ENCODE measurements at regions not wholly inside any gene's neighbourhood (a gene's known extent, or its start where the extent isn't known, plus 50 kb on each side); places are given as distances from the start of the nearest gene placed in this dataset.
A peak's percentile ranks its signal among the peaks of the same experiment; 100 is the strongest.

- Mint-ChIP-seq H3K27ac (no peak overlapping the region), H3K4me1 (ENCODE audit: unreplicated experiment) (no peaks in the 10 kb centered on the region), H3K4me3 (no peak overlapping the region), H3K9me3 (no peaks in the 10 kb centered on the region), H3K36me3 (no peaks in the 10 kb centered on the region), H3K27me3 (no peaks in the 10 kb centered on the region)
- DNase-seq (ENCODE audit: extremely low spot score, unreplicated experiment) = no peak
- no peak for TF ChIP-seq CTCF (conservative IDR thresholded peaks at IDR 0.05)
Observed at GRCh38 chr11:37689951-37690350, 1091.9 kb upstream of the RAG2 start.

DNA sequence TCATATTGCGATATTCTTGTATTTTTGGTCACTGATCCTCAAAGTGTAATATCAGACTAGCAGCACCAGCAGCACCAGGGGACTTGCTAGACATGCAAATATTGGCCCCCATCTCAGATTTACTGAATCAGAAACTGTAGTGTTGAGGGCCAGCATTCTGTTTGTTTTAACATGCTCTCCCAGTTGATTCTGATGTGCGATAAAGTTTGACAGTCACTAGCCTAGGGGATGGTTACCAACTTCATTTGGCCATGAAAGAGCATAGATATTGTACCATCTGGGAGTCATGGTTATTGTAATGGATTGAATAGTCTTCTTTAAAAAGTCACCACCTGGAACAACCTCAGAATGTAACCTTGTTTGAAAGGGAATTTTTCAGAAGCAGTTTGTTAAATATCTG, 1090.4 kb upstream of the RAG2 start:
- Mint-ChIP-seq H3K36me3 (no peaks in the 10 kb centered on the region), H3K4me1 (ENCODE audit: unreplicated experiment) (no peaks in the 10 kb centered on the region), H3K27ac (no peak overlapping the region), H3K9me3 (no peaks in the 10 kb centered on the region), H3K27me3 (no peaks in the 10 kb centered on the region), H3K4me3 (no peak overlapping the region)
- DNase-seq (ENCODE audit: extremely low spot score, unreplicated experiment) = no peak
- TF ChIP-seq CTCF (conservative IDR thresholded peaks at IDR 0.05) = no peak

DNA sequence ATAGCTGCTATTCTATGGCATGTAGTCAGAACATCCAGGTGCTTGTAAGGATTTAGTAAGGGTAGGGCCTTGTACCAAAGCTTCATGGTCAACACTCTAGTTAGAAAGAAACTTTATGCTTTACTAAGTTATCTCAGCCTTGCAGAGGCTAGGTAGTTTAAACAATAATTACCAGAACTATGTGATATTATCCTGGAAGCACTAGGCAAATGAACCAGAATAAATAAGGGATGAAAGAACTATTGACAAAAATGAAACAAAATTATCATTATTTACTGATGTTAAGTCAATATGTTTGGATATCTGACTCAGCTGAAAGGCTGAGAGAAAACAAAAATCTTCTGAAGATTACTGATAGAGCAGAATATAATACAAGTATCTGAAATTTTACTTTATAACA, 1089.1 kb upstream of the RAG2 start:
- Mint-ChIP-seq H3K4me3 (no peak overlapping the region), H3K27me3 (no peaks in the 10 kb centered on the region), H3K36me3 (no peaks in the 10 kb centered on the region), H3K27ac (no peak overlapping the region), H3K9me3 (no peaks in the 10 kb centered on the region), H3K4me1 (ENCODE audit: unreplicated experiment) (no peaks in the 10 kb centered on the region)
- no peak for DNase-seq (ENCODE audit: extremely low spot score, unreplicated experiment)
- no peak for TF ChIP-seq CTCF (conservative IDR thresholded peaks at IDR 0.05)

DNA sequence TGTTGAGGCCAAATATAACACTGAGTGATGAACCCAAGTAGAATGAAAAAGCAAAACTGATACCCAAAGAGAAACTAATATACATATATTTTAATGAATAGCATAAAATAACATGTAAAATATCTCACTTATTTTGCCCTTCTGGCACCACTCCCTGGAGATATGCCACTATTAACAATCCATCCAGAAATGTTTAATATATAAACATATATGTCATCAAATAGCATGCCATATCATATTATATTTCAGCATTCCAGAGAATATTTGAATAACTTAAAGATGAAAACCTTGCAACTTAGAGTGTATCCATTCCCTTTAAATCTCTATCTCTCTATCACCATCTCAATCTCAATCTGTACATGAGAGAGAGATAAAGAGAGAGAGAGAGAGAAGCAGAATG, 1073.3 kb upstream of the RAG2 start:
- TF ChIP-seq CTCF (conservative IDR thresholded peaks at IDR 0.05) = no peak
- no peaks in the 10 kb centered on the region for H3K4me1 Mint-ChIP-seq (ENCODE audit: unreplicated experiment)
- H3K36me3 Mint-ChIP-seq = no peaks in the 10 kb centered on the region
- H3K4me3 Mint-ChIP-seq = no peak overlapping the region
- H3K27ac Mint-ChIP-seq = no peak overlapping the region
- H3K27me3 Mint-ChIP-seq = no peaks in the 10 kb centered on the region
- no peaks in the 10 kb centered on the region for H3K9me3 Mint-ChIP-seq
- DNase-seq (ENCODE audit: extremely low spot score, unreplicated experiment) = no peak

DNA sequence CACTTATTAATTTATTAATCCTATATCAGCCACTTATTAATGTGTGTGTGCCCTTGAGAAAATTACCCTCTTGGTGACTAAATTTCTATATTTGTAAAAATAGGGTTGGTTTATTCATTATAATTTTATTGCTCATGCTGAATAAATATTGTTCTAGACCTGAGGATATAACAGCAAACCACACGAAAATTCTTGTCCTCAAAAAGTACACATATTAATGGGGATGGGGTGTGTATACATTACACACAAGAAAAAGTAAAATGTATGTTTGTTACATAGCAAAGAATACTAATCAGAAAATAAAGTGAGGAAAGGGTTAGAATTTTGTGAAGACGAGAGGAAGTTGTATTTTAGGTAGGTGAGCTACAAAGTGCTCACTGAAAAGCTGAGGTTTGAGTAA, 1068.9 kb upstream of the RAG2 start:
- no peak for TF ChIP-seq CTCF (conservative IDR thresholded peaks at IDR 0.05)
- Mint-ChIP-seq H3K4me3 (no peak overlapping the region), H3K9me3 (no peaks in the 10 kb centered on the region), H3K27ac (no peak overlapping the region), H3K36me3 (no peaks in the 10 kb centered on the region), H3K4me1 (ENCODE audit: unreplicated experiment) (no peaks in the 10 kb centered on the region), H3K27me3 (no peaks in the 10 kb centered on the region)
- DNase-seq (ENCODE audit: extremely low spot score, unreplicated experiment) = no peak

GRCh38 chr11:37657645-37658044, 1059.6 kb upstream of the RAG2 start:
- Mint-ChIP-seq H3K4me1 (ENCODE audit: unreplicated experiment) (no peaks in the 10 kb centered on the region), H3K27me3 (no peaks in the 10 kb centered on the region)

More at GRCh38 chr11:37657645-37658044, 1059.6 kb upstream of the RAG2 start:
- no peak overlapping the region for H3K27ac Mint-ChIP-seq
- H3K36me3 Mint-ChIP-seq = peaks cover 4% of the 10 kb centered on the region
- no peak for DNase-seq (ENCODE audit: extremely low spot score, unreplicated experiment)
- H3K9me3 Mint-ChIP-seq = peaks cover 5% of the 10 kb centered on the region
- peak; percentile 63 for TF ChIP-seq CTCF (conservative IDR thresholded peaks at IDR 0.05)
- no peak overlapping the region for H3K4me3 Mint-ChIP-seq
